ENCODE measurements at regions not wholly inside any gene's neighbourhood (a gene's known extent, or its start where the extent isn't known, plus 50 kb on each side); places are given as distances from the start of the nearest gene placed in this dataset.

- no peak overlapping the region for H3T11ph ChIP-seq (ENCODE audit: low read length)
- no peak overlapping the region for H3K18ac ChIP-seq (ENCODE audit: insufficient read length, low read depth, low read length)
- no peaks in the 10 kb centered on the region for H3K23me2 ChIP-seq (ENCODE audit: insufficient read length, low read depth, low read length, poor library complexity, severe bottlenecking)
- H2AFZ ChIP-seq (ENCODE audit: low read length), result no peak overlapping the region
- H3K9me3 ChIP-seq (ENCODE audit: control insufficient read depth, low read depth, low read length), result no peaks in the 10 kb centered on the region
- H3K4me1 Mint-ChIP-seq, result peaks cover 9 to 10% of the 10 kb centered on the region in 2 experiments
- no peak overlapping the region for H4K8ac ChIP-seq (replicated peaks; ENCODE audit: insufficient read length, low read depth, low read length)
- no peaks in the 10 kb centered on the region for H3K4me1 ChIP-seq (ENCODE audit: insufficient read depth, low read length)
- DNase-seq, result no peak
- H3K27ac Mint-ChIP-seq, result no peak overlapping the region
- no peak overlapping the region for H2BK12ac ChIP-seq (ENCODE audit: insufficient read length, low read depth, low read length)
- no peaks in the 10 kb centered on the region; a peak in 2 of 5 replicates for H3K9me3 Mint-ChIP-seq
- H3K56ac ChIP-seq (ENCODE audit: insufficient read length, low read depth, low read length), result no peak overlapping the region
- no peak overlapping the region for H4K91ac ChIP-seq (ENCODE audit: insufficient read length, low read depth, low read length)
- no peaks in the 10 kb centered on the region for H3K79me2 ChIP-seq (ENCODE audit: insufficient read depth, low read length)
- no peaks in the 10 kb centered on the region for H4K20me1 ChIP-seq (ENCODE audit: control insufficient read depth, insufficient read depth, insufficient read length)
- H3K4me2 ChIP-seq (ENCODE audit: insufficient read depth, insufficient read length, low read length), result no peak overlapping the region
- no peak overlapping the region for H4K5ac ChIP-seq (ENCODE audit: insufficient read length, low read depth, low read length)
- H3K27me3 ChIP-seq (ENCODE audit: insufficient read depth, low read length), result no peaks in the 10 kb centered on the region; the same call in 1 of the 2 replicates
- no peak overlapping the region for H3K14ac ChIP-seq (ENCODE audit: insufficient read depth, low read length)
- H2BK5ac ChIP-seq (ENCODE audit: insufficient read length, low read length), result no peak overlapping the region
- TF ChIP-seq CTCF (conservative IDR thresholded peaks at IDR 0.05), result no peak
- no peaks in the 10 kb centered on the region for H3K27me3 Mint-ChIP-seq (ENCODE audit: low read depth)
- H2BK20ac ChIP-seq (ENCODE audit: low read depth, low read length, poor library complexity, severe bottlenecking), result no peak overlapping the region
- H3K23ac ChIP-seq (ENCODE audit: insufficient read length, low read depth, low read length), result no peak overlapping the region
- no CpG with 5 or more reads among the region's 2 CpGs for WGBS (ENCODE audit: extremely low coverage, insufficient read length, low lambda C conversion rate)
- H3K36me3 Mint-ChIP-seq (ENCODE audit: insufficient read depth in 1 of 3, low read depth in 3 of 3), result no peaks in the 10 kb centered on the region; a peak in 1 of 7 replicates
- no peak overlapping the region for H3K4me3 Mint-ChIP-seq
- H2BK15ac ChIP-seq (ENCODE audit: low read depth, low read length), result no peak overlapping the region
- H3K79me1 ChIP-seq (ENCODE audit: insufficient read depth, low read depth, low read length, poor library complexity, severe bottlenecking), result no peaks in the 10 kb centered on the region
- H2BK120ac ChIP-seq (ENCODE audit: low read depth, low read length, poor library complexity, severe bottlenecking), result no peak overlapping the region
- no peak overlapping the region for H3K9ac ChIP-seq (ENCODE audit: extremely low read depth, insufficient read length, low read length)
- H3K27ac ChIP-seq (ENCODE audit: insufficient read length, low read depth, low read length), result no peak overlapping the region
- no peak overlapping the region for H3K4ac ChIP-seq (ENCODE audit: low read depth, low read length)
- H2AK5ac ChIP-seq (ENCODE audit: insufficient read length, low read length), result no peak overlapping the region
These were observed 300.3 kb upstream of the IRS4 start for GRCh38 chrX:109036624-109037023.
